H4 (cell line): ENCODE measurements at regions not wholly inside any gene's neighbourhood (a gene's known extent, or its start where the extent isn't known, plus 50 kb on each side); places are given as distances from the start of the nearest gene placed in this dataset.

Source experiments
- DNase-seq: peaks from one replicate; pipeline ENCODE4 v3.0.0-alpha.2; 2015; ENCODE audit warnings: low spot score

DNA sequence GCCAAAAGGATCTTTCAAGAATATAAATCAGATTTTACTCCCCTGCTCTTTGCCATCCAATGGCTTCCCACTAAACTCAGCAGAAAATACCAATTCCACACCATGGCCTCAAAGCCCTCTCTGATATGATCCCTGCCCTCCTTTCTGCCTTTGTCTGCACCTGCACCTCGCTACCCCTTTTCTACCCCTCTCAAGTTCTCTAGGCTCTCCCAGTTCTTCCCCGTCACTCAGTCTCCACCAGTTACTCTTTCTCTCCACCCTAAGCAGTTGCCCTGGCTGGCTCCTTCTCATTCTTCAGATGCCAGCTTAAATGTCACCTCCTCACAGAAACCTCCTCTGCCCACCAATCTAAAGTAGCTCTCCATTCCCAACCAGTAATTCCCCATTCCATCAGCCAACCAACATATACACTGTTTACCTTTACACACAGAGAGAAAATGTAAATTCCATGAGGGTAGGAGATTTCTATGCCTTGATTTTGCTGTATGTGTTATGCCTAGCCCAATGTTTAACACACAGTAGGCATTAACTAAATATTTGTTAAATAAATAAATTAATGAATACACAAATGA lies 93.6 kb upstream of the LPP start:
- no peak for DNase-seq

DNA sequence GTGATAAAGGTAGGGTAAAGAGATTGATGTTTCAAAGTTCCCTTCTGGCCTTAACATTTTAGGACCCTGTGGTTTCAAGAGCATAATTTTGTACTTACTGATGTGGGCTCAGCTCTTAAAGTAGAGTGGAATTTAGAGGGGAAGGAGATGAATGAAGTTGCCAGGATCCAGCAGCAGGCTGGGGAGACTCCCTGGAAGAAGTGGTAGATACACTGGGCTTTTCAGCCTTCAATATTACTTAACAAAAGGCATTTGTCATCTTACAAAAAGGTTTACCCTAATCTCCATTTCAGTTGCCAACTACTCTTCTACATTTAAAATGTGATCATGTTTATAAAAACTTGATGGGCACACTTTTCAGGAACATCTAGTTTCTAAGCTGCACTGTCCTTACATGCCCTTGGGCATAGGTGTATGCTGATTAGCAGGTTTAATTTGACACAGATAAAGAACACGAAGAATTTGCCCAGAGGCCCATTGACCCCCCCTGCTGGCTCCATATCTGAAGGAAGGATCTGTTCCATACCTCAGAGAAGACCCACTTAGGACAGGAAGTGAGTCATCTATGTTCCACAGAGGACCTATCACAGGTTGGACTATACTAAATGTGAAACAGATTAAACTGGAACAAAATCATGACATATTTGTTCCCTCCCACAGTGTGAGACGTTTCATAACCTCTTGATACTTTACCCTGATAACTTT lies 93.0 kb upstream of the LPP start:
- peak; percentile 77 for DNase-seq

DNA sequence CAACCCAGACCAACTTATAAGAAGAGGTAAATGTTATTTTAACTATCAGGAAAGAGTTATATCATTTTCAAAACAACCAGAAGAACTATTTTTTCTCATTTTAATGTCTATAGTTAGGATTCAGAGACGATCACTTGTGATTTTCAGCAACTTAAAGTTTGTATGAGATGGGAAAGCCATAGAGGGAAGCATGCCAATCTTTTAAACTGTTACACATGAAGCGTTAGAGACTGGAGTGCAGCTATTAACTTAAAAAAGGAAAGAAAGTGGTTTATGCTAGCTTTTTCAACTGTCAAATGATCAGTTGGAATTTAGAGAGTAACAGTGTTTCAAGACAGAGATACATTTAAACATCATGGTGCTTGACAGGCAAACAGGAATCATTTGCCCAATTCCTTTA lies 91.7 kb upstream of the LPP start:
- DNase-seq: no peak

DNA sequence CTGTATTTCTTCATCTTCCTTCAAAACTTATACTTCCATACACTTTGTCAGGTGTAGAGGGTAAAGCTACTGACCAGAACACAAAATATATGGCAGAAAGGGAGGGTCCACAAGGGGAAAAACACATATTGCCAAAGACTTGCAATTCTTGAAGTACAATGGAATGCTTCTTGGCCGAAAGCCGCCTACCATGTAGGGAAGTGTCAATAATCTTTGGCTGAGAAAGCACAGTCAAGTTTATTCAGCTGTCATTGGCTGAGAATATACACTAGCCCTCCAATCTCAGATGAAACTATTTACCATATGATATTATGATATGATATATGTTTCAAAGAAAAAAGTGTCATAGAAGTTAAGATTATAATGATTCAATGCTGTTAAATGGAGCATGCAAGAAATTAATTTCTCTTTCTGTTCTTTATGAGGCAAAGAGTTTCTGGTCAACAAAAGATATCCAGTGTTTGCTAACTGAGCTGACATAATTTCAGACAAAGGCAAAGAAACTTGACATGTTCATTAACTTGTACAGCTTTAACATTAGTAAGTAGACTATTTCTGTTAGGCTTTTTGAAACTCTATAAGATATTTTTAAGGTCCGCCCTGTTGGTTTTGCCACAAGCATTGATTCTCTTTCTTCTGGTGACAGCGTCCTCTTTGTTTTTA lies 89.0 kb upstream of the LPP start:
- no peak for DNase-seq

DNA sequence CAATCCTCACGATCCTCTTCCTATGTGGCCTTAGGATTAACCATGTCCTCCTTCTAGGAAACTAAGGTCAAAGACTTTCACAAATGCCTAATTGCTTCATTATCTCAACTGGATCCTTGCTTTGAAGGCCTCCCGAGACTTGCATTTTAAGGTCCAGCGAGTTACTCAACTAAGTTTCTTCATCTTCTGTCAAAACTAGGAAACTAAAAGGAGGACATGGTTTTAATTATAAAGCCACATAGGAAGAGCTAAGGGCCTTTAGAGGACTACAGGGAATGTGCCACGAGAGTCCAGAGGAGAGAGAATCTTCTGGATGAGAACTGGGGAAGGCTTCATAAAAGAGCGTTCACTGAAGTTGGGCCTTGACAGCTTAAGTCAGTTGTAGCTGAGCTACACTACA lies 87.8 kb upstream of the LPP start:
- DNase-seq: no peak

DNA sequence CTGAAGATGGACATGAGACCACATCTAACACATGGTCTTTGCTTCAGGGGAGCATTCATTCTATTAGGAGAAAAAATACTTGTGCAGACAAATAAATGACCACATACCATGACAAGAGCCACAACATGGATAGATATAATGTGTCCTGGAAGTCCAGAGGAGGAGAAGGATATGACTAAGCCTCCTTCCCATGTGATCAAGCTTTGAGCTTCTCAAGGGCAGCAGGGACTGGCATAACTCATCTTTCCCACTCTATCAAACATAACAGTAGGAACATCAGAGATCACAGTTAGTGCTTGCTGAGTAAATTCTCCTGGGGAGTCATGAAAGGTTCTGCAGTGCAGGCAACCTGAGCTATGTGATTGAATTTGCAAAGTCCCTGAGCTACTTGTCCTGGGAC lies 86.0 kb upstream of the LPP start:
- peak; percentile 45 for DNase-seq

DNA sequence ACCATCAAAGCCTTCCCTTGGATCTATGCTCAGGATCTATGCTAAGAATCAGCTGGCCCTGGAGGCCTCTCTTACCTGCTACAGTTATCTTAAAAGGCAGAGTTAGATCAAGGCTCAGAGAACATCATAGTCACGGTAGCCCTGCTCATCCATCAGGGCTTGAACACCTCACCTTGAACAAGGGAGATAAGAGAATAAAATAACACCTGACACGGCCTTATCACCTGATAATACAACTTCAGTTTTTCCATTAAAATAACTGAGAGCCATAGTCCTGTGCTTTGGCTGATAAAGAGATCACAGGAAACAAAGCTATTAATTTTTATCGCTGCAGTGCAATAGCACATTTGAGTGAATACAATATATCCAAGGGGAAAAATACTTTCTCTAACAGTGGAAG lies 85.6 kb upstream of the LPP start:
- DNase-seq: no peak

DNA sequence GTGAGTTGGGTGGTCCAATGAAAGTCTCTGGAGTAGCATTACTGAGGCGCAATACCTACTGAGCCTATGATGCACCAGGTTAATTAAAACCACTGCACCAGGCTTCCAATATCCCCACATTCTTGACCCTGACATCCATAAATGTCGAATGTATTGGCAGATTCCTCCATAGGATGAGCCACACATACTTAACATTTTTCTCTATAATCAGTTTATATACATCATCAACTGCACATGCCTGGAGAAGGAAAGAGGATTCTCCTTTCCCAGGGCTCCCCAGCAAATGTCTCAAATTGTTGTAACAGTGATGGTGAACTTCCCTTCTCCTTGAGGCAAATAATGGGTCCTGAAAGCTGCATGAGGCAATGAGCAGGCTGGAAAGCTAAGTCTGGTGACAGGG lies 82.3 kb upstream of the LPP start:
- DNase-seq: no peak

DNA sequence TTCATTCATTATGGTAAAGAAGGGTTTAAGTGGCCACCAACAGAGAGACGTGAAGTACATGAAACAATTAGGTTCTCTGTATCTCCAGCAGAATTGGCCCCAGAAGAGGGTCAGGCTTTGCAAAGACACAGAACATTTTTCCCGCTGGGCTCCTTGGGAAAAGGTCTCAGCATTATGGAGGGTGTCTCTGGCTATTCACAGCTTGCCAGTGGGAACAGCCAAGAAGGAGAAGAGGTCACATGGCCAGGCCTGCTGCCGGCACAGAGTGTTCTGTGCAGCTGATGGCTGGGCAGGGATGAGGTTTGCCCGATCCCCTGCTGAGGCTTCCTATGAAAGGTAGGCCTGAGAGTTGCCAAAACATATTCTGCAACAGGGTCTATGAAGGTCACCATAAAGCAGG lies 77.8 kb upstream of the LPP start:
- no peak for DNase-seq

DNA sequence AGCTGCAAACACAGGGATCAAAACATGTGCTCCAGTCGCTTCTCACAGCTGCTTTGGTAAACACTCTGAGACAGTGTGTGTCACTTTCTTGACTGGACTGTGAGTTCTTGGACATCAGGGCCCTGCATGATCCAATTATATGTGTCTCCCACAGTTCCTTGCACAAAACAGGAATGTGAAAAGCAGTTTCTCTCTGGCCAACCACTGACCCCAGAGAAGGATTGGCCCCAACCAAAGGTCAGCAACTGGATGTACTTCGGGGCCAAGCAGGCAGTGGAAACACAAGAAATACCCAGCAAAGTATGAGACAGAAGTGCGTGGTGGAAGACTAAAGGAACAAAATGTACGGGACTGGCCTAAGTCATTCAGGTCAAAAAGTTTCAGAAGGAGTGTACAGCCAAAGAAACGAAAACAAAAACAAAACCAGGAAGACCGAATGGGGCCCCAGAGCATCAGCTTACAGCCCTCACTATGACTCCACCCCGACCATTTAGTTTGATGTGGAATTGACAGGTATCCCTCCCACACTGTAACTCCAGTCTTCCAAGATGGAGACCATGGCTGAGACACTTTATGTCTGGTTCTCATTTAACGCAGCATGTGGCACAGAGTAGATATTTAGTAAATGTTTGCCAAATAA lies 76.7 kb upstream of the LPP start:
- DNase-seq: no peak

DNA sequence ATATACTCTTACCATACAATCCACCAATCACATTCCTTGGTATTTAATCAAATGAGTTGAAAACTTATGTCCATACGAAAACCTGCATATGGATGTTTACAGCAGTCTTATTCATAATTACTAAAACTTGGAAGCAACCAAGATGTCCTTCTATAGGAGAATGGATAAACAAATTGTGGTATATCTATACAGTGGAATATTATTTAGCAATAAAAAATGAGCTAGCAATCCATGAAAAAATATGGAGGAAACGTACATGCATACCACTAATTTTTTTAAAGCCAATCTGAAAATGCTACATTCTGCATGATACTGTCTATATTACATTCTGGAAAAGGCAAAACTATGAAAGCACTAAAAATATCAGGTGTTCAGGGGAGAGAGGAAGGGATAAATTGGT lies 73.9 kb upstream of the LPP start:
- no peak for DNase-seq

DNA sequence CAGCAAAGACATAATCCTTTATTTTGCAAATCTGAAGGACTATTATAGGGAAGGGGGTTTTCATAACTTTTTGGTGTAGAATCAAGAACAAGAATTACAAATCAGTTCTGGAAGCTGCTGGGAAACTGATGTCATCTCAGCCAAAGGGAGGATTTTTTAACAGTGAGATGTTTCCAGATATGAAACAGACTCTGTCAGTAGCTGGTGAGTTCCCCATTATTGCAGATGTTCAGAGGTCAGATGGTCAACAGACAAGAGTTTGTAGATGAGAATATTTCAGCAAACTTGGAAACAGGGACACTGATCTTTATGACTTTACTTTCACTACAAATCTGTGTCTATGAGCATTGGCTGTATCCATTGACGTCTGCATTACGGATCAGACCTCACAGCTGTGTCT lies 71.9 kb upstream of the LPP start:
- no peak for DNase-seq

DNA sequence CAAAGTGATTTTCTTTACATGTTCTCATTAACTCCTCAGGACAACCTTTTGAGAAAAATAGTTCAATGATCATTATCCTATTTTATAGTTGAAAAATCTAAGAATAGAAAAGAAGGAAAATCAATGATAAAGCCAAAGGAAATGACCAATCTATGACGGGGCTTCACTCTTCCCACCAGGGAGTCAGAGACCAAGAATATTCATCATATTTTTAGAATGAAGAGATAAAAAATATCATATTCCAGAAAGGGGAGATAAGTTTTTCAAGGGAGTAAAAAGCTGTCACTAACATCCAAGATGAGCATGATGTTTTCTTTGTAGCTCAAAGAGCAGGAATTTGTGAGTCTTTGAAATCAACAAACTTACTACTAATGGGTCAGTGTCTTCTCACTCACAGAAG lies 71.5 kb upstream of the LPP start:
- no peak for DNase-seq

DNA sequence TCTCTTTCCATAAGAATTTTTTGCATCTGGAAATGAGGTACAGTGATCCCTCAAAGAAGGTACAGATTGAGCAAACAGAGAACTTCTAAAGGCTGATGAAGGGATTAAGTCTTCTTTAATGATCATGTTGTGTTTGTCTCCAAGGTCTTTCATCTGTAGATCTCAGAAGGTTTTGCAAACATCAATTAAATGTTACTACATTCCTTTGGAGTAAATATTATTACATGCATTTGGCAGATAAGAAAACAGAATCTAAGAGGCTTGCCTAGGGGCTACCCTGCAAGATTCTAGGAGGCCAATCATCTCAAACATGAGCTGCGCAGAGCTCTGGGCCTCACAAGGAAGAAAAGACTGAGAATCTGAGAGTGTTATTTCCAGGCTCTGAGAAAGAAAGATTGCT lies 70.9 kb upstream of the LPP start:
- DNase-seq: no peak

DNA sequence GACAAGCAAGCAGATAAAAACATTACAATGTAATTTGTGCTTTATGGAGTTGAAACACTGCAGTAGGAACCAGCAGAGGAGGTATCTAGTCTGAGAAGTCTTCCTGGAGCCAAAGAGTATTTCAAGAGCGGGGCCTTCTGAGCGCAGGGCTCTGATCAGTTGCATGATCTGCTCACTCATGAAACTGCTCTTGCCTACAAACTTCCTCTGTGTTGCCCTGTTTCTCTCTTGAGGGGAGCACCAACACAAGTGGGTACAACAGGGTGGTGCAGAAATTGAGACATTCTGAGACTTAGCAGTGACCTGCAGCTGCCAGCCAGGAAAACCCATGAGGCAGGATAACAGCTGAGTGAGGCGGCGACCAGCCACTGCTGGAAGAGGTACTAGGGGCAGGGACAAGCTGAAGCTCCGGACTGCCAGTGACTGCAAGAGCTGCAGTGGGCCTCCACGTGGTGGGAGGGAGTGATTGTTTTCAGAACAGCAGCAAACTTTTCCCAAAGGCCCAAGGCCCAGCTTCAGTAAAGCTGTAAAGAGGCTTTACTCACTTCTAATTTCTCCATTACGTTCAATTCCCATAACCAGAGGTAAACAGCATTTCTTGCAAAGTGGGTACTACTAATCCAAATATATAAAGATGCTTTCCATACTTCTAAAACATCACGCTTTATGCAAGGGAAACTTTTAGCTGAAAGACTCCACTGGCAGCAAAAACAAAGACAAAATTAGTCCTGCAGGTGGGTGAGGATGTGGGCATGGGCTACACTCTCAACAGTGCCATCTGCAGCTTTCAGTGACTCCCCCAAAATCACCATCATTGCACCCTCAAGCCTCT lies 69.0 kb upstream of the LPP start:
- no peak for DNase-seq

DNA sequence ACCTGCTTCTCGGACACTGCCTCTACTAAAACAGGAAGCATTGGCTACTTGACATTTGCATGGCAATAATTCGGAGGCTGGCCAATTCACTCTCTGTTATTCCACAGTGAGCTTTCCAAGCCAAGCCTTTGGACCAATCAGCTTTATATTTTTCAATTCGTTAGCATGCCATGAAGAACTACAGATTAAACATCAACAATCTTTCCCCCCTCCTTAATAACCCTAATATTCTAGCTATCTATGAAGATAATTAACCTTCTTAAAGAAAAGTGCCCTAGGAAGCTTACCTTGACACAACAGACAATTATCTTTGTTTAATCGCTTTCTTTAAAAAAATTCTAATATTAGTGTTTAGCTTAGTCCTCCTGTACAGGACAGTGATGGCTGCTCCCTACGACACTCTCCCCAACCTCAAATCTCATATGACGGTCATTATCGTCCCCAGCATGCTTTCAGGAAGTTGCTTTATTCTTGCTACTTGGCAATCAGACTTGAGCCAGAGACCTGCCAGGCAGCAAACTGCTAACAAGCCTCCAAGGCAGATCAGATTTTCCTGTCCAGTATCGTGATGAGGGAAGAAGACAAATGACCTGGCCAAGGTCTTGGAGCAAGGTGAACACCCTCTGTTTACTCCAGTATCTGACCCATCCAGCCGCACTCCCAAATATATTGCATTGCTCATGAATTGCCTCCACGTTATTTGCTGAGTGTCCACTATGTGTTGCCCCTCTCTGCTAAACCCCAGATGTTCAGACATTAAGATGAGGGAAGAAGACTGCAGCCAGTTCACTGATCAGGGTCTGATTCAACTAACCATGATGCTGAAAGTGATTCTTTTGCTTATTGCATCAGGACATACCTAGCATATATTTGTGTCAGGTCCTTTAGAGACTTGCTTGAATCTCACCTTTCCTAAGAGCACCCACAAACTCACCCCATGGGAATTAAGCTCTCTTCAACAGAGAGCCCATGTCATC lies 68.1 kb upstream of the LPP start:
- no peak for DNase-seq

DNA sequence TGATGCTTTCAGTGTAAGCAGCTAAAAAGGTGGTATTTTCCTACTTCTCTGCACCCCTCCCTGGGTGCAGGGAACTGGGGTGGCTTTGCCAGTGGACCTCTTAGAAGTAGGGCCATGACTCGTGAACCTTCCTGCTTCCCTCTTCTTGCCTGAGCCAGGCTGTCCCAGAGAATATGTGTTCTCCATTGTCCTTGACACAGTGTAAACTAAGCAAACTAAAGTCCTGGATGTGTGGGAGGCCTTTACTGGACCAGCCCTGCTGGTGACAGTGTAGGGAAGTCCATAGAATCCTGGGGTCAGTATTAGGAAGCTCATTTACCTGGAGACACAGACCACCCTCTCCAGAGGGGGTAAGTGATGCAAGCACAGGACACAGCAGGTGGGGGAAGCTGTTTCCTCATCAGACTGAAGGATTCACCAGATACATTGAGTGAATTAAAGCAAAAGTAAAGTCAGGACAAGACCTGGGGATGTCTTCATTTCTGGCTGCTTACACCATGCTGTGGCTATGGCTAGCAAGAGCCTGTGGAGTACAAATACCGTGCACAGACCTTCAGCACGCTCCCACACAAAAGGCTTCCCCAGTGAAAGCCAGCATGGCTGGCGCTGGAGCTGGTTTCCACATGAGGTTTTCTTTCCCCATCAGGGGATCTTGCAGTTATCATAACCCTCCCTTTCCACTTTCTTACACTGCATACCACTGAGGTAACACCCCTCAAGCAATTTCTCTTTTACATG lies 64.8 kb upstream of the LPP start:
- DNase-seq: no peak

DNA sequence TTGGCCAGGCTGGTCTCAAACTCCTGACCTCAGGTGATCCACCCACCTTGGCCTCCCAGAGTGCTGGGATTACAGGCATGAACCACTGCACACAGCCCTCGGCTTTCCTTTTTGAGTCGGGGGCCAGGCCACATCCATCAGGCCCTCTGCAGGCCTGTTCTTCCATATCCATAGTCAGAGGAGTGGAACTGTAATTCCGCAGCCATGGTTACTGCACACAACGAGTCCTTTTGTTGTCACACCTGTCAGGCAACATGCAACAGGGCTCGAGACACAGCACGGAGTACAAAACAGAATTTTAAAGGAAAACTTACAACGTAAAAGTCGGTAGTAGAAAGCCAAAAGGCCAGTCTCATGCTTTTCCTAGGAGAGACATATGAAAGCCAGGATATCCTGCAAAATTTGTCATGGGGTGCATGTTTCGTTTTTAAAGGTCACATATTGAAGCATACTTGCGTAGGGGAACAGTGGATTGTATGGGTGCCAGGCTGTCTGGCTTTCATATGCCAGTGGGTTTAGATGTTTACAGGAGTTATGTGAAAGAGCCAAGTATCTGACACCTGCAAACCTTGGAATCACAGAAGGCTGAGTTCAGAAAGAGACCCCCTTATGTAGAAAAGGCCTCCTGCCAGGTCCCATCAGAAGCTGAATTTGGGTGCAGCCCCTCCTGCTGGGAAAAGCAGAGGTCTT lies 63.2 kb upstream of the LPP start:
- DNase-seq: no peak

DNA sequence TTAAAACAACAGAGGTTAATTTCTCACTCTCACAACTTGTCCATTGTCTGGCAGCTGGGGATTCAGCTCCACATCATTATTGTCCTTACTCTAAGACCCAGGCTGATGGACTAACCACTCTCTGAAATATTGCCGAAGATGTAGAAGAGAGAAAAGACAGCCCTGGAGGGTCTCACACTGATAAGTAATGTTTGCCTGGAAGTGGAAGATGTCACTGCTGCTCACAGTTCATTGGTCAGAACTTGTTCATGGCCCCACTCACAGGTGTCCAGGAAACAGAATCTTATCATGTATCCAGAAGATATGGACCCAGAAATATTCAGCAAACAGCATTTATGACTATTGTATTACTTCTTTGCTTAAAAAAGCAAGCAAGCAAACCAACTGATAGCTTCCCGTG lies 62.2 kb upstream of the LPP start:
- no peak for DNase-seq

DNA sequence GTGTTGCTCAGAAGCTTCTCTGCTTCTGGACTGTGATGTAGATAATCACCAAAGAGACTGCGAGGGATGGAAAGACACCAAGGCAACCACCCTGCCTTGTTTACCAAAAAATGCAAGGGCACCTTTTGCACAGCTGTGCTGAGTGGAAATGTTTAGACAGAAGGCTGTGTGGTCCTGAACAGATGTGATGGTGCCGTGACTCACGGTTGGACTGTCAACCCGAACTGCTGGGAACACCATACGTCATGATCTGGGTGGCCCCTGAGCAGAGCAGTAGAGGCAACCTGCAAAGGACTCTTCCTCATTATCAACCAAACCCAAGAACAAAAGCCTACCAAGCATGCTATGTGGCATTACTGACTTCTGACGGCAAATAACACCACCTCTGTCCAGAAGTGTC lies 61.3 kb upstream of the LPP start:
- DNase-seq: no peak
